Activated CD4-positive, alpha-beta T cell treated with anti-CD3 and anti-CD28 coated beads, Interleukin-2, amount 10 ng/mL, durations not matched to agents 24 days and 14 days (primary cell): ENCODE measurements at regions not wholly inside any gene's neighbourhood (a gene's known extent, or its start where the extent isn't known, plus 50 kb on each side); places are given as distances from the start of the nearest gene placed in this dataset.
"Not testable (repeated sequence)": the region's sequence is repeated elsewhere in the genome, so short reads cannot be mapped to it uniquely, and the experiment has no call there.

Experiments
- DNase-seq: peaks from one replicate; pipeline ENCODE4 v3.0.0; 2022
- H3K27ac Mint-ChIP-seq: one replicate; pipeline ENCODE4 v1.8.0; 2022; ENCODE audit warnings: mild to moderate bottlenecking, mixed read lengths
- H3K27me3 Mint-ChIP-seq: one replicate; pipeline ENCODE4 v1.8.0; 2022; ENCODE audit warnings: mixed read lengths
- H3K36me3 Mint-ChIP-seq: one replicate; pipeline ENCODE4 v1.8.0; 2022; ENCODE audit warnings: low read depth, mild to moderate bottlenecking, mixed read lengths
- H3K4me1 Mint-ChIP-seq: one replicate; pipeline ENCODE4 v1.8.0; 2021; ENCODE audit warnings: mixed read lengths
- H3K4me3 Mint-ChIP-seq: one replicate; pipeline ENCODE4 v1.8.0; 2022; ENCODE audit warnings: mild to moderate bottlenecking, moderate library complexity, mixed read lengths
- H3K9me3 Mint-ChIP-seq: one replicate; pipeline ENCODE4 v1.8.0; 2021; ENCODE audit warnings: mixed read lengths
- intact Hi-C: fragments of 100-400 bp; cut with micrococcal nuclease; formaldehyde crosslinking; loops from one replicate; pipeline ENCODE4 v1.15.1; 2023

- no peak overlapping the region for H3K27ac Mint-ChIP-seq
These were observed 173.4 kb upstream of the NDUFV2 start for GRCh38 chr18:8928847-8929780.

GRCh38 chr18:8930990-8931616, 171.4 kb upstream of the NDUFV2 start:
- H3K27ac Mint-ChIP-seq = no peak overlapping the region
- H3K27me3 Mint-ChIP-seq = no peaks in the 10 kb centered on the region
- peaks cover 8% of the 10 kb centered on the region for H3K9me3 Mint-ChIP-seq
- H3K36me3 Mint-ChIP-seq = no peaks in the 10 kb centered on the region
- H3K4me3 Mint-ChIP-seq = no peak overlapping the region
- no peak for DNase-seq
- intact Hi-C loops = no loop called here
- no peaks in the 10 kb centered on the region for H3K4me1 Mint-ChIP-seq

More at GRCh38 chr18:8928847-8929780, 173.4 kb upstream of the NDUFV2 start:
- Mint-ChIP-seq H3K9me3 (peaks cover 13% of the 10 kb centered on the region), H3K27me3 (no peaks in the 10 kb centered on the region), H3K4me1 (no peaks in the 10 kb centered on the region), H3K36me3 (no peaks in the 10 kb centered on the region), H3K4me3 (no peak overlapping the region)
- DNase-seq = no peak
- intact Hi-C loops = no loop called here

GRCh38 chr18:8932866-8933265, 169.6 kb upstream of the NDUFV2 start:
- intact Hi-C loops = no loop called here
- DNase-seq = no peak
- Mint-ChIP-seq H3K36me3 (no peaks in the 10 kb centered on the region), H3K4me3 (no peak overlapping the region), H3K4me1 (no peaks in the 10 kb centered on the region), H3K9me3 (peaks cover 4% of the 10 kb centered on the region), H3K27me3 (peaks cover 4% of the 10 kb centered on the region), H3K27ac (no peak overlapping the region)

- no peak overlapping the region for H3K4me3 Mint-ChIP-seq
- H3K27ac Mint-ChIP-seq = no peak overlapping the region
- no peak for DNase-seq
- H3K4me1 Mint-ChIP-seq = no peaks in the 10 kb centered on the region
- no peaks in the 10 kb centered on the region for H3K36me3 Mint-ChIP-seq
- intact Hi-C loops = no loop called here
- peaks cover 4% of the 10 kb centered on the region for H3K9me3 Mint-ChIP-seq
- H3K27me3 Mint-ChIP-seq = peaks cover 5% of the 10 kb centered on the region
These were observed 168.7 kb upstream of the NDUFV2 start for GRCh38 chr18:8933714-8934284.

GRCh38 chr18:8935346-8935745, 167.2 kb upstream of the NDUFV2 start:
- H3K4me3 Mint-ChIP-seq, H3K4me1 Mint-ChIP-seq, H3K27ac Mint-ChIP-seq, H3K9me3 Mint-ChIP-seq, DNase-seq, intact Hi-C loops, H3K36me3 Mint-ChIP-seq, H3K27me3 Mint-ChIP-seq: not testable (repeated sequence)

- Mint-ChIP-seq H3K4me1 (no peaks in the 10 kb centered on the region), H3K27ac (no peak overlapping the region), H3K36me3 (no peaks in the 10 kb centered on the region), H3K4me3 (no peak overlapping the region), H3K9me3 (no peaks in the 10 kb centered on the region), H3K27me3 (peaks cover 5% of the 10 kb centered on the region)
- intact Hi-C loops = no loop called here
- no peak for DNase-seq
These were observed 165.9 kb upstream of the NDUFV2 start for GRCh38 chr18:8936619-8937018.

- Mint-ChIP-seq H3K27ac (no peak overlapping the region), H3K4me1 (no peaks in the 10 kb centered on the region), H3K27me3 (peaks cover 5% of the 10 kb centered on the region), H3K4me3 (no peak overlapping the region), H3K36me3 (no peaks in the 10 kb centered on the region), H3K9me3 (no peaks in the 10 kb centered on the region)
- no peak for DNase-seq
- intact Hi-C loops = no loop called here
These were observed 165.1 kb upstream of the NDUFV2 start for GRCh38 chr18:8937160-8938094.

- intact Hi-C loops = no loop called here
- no peak for DNase-seq
These were observed 163.7 kb upstream of the NDUFV2 start for GRCh38 chr18:8938817-8939216.

GRCh38 chr18:8942021-8942908, 160.2 kb upstream of the NDUFV2 start:
- Mint-ChIP-seq H3K27ac (no peak overlapping the region), H3K4me1 (no peaks in the 10 kb centered on the region), H3K36me3 (no peaks in the 10 kb centered on the region), H3K9me3 (no peaks in the 10 kb centered on the region), H3K4me3 (no peak overlapping the region), H3K27me3 (peaks cover 3% of the 10 kb centered on the region)
- no peak for DNase-seq
- intact Hi-C loops = no loop called here

More at GRCh38 chr18:8938817-8939216, 163.7 kb upstream of the NDUFV2 start:
- Mint-ChIP-seq H3K36me3 (no peaks in the 10 kb centered on the region), H3K4me1 (no peaks in the 10 kb centered on the region), H3K27ac (no peak overlapping the region), H3K9me3 (no peaks in the 10 kb centered on the region), H3K4me3 (no peak overlapping the region), H3K27me3 (peaks cover 5% of the 10 kb centered on the region)

- intact Hi-C loops = no loop called here
- no peak overlapping the region for H3K4me3 Mint-ChIP-seq
- no peak overlapping the region for H3K27ac Mint-ChIP-seq
- no peaks in the 10 kb centered on the region for H3K27me3 Mint-ChIP-seq
- no peak for DNase-seq
- no peaks in the 10 kb centered on the region for H3K4me1 Mint-ChIP-seq
- H3K9me3 Mint-ChIP-seq = no peaks in the 10 kb centered on the region
- no peaks in the 10 kb centered on the region for H3K36me3 Mint-ChIP-seq
These were observed 159.5 kb upstream of the NDUFV2 start for GRCh38 chr18:8942909-8943545.

GRCh38 chr18:8943900-8944870, 158.3 kb upstream of the NDUFV2 start:
- Mint-ChIP-seq H3K27me3 (no peaks in the 10 kb centered on the region), H3K4me3 (no peak overlapping the region), H3K4me1 (no peaks in the 10 kb centered on the region), H3K27ac (no peak overlapping the region), H3K9me3 (no peaks in the 10 kb centered on the region), H3K36me3 (no peaks in the 10 kb centered on the region)
- intact Hi-C loops = no loop called here
- no peak for DNase-seq

- Mint-ChIP-seq H3K27ac (no peak overlapping the region), H3K36me3 (no peaks in the 10 kb centered on the region), H3K9me3 (no peaks in the 10 kb centered on the region), H3K27me3 (no peaks in the 10 kb centered on the region), H3K4me3 (no peak overlapping the region), H3K4me1 (no peaks in the 10 kb centered on the region)
- intact Hi-C loops = no loop called here
- no peak for DNase-seq
These were observed 157.6 kb upstream of the NDUFV2 start for GRCh38 chr18:8944871-8945245.
